Ovary (tissue), 7 donors: ENCODE measurements at regions not wholly inside any gene's neighbourhood (a gene's known extent, or its start where the extent isn't known, plus 50 kb on each side); places are given as distances from the start of the nearest gene placed in this dataset.

Experiments used
- DNase-seq, 5 donors: peaks; one replicate each; pipeline ENCODE4 v3.0.0-alpha.2; 2019 to 2020
- H3K27ac ChIP-seq, 2 donors: fragments of 200-600 bp; one replicate each; pipeline versions ENCODE4 v1.5.1 to v1.8.0; 2019 to 2022
- H3K27me3 ChIP-seq: fragments of 200-600 bp; one replicate; pipeline ENCODE4 v1.8.0; 2022
- H3K36me3 ChIP-seq: fragments of 200-600 bp; sonication (generic); one replicate; pipeline ENCODE4 v1.5.1; 2019
- H3K4me1 ChIP-seq: one replicate; pipeline ENCODE4 v1.8.1; 2013; ENCODE audit warnings: mild to moderate bottlenecking, moderate library complexity; ENCODE audit not compliant: insufficient read depth
- H3K4me3 ChIP-seq: fragments of 200-600 bp; sonication (generic); one replicate; pipeline ENCODE4 v1.5.1; 2017
- H3K9me3 ChIP-seq, 2 donors: fragments of 200-600 bp in 1 of 2; sonication (generic) in 1 of 2; one replicate each; pipeline versions ENCODE4 v1.5.1 to v1.8.1; 2013 to 2019; ENCODE audit warnings: mild to moderate bottlenecking in 1 of 2, moderate library complexity in 1 of 2
- CTCF ChIP-seq, 3 donors: fragments of 450-650 bp in 2 of 3; fragments of 200-600 bp in 1 of 3; IDR thresholded peaks; one replicate each; pipeline versions ENCODE4 v1.5.1 to v1.8.0; 2016 to 2022; ENCODE audit warnings: antibody characterized with exemption in 3 of 3, mild to moderate bottlenecking in 1 of 3
- EP300 ChIP-seq: sonication (generic); formaldehyde crosslinking; IDR thresholded peaks from one replicate; pipeline ENCODE4 v1.6.1; 2017; ENCODE audit warnings: antibody characterized with exemption
- POLR2A ChIP-seq: fragments of 450-650 bp; IDR thresholded peaks from one replicate; pipeline ENCODE4 v1.6.1; 2017; ENCODE audit warnings: antibody characterized with exemption, mild to moderate bottlenecking, moderate library complexity
- whole genome bisulfite sequencing, 3 donors: extraction: QIAGEN DNeasy Blood & Tissue Kit in 1 of 3; methylation state at CpG; one replicate each; pipeline versions ENCODE4 v1.1.5 to v1.1.7; 2013 to 2017; 5-methylcytosine and 5-hydroxymethylcytosine counted together
- intact Hi-C, 4 donors: fragments of 100-400 bp; cut with DNase I; formaldehyde crosslinking; loops; one replicate each; pipeline versions ENCODE4 v1.11.0 to v1.15.1; 2022 to 2023
- donor health status: DM: no; HTN: no; CAD: no; lungs with moderate emphysema.
- donor health status: DM: no; HTN: no; CAD: no.
- donor health status: Bipolar disorder and iron deficiency.
- donor health status: DM: no; HTN: no; CAD: no.
- donor health status: DM: yes; HTN: yes; CAD: no.

- Histone ChIP-seq H3K4me3 (no peak overlapping the region), H3K27ac (no peak overlapping the region), H3K36me3 (no peaks in the 10 kb centered on the region), H3K27me3 (no peaks in the 10 kb centered on the region), H3K4me1 (no peaks in the 10 kb centered on the region), H3K9me3 (no peaks in the 10 kb centered on the region)
- TF ChIP-seq CTCF (IDR thresholded peaks at IDR 0.05) = no peak
- TF ChIP-seq EP300 = no peak
- TF ChIP-seq POLR2A = no peak
- 59 to 78% (median 74%) methylated on average over 1 of the region's 1 CpG for WGBS, 3 donors
- DNase-seq = no peak
- intact Hi-C loops = loop anchor here in 1 of 4 donors (10.0 kb wide), 1 partner anchor 402 kb away; no protein-coding TSS in a partner anchor
Observed at GRCh38 chr2:56127010-56127409, 56.8 kb upstream of the CCDC85A start.

GRCh38 chr2:56127463-56128152, 56.2 kb upstream of the CCDC85A start:
- 57 to 64% (median 58%) methylated on average over 6 of the region's 6 CpGs for WGBS, 3 donors
- no peak for DNase-seq
- intact Hi-C loops = loop anchor here in 1 of 4 donors (10.0 kb wide), 1 partner anchor 403 kb away; no protein-coding TSS in a partner anchor

GRCh38 chr2:56128235-56128634, 55.6 kb upstream of the CCDC85A start:
- intact Hi-C loops = loop anchor here in 1 of 4 donors (10.0 kb wide), 1 partner anchor 403 kb away; no protein-coding TSS in a partner anchor
- DNase-seq = no peak
- TF ChIP-seq CTCF (IDR thresholded peaks at IDR 0.05) (no peak), EP300 (no peak), POLR2A (no peak)
- no peaks in the 10 kb centered on the region for H3K36me3 ChIP-seq
- WGBS, 3 donors = 78 to 79% (median 79%) methylated on average over 3 of the region's 3 CpGs
- H3K4me1 ChIP-seq = no peaks in the 10 kb centered on the region
- H3K4me3 ChIP-seq = no peak overlapping the region
- no peaks in the 10 kb centered on the region for H3K27me3 ChIP-seq
- H3K9me3 ChIP-seq = no peaks in the 10 kb centered on the region
- no peak overlapping the region for H3K27ac ChIP-seq

More at GRCh38 chr2:56127463-56128152, 56.2 kb upstream of the CCDC85A start:
- H3K27me3 ChIP-seq = no peaks in the 10 kb centered on the region
- H3K36me3 ChIP-seq = no peaks in the 10 kb centered on the region
- no peaks in the 10 kb centered on the region for H3K4me1 ChIP-seq
- TF ChIP-seq CTCF (IDR thresholded peaks at IDR 0.05) (no peak), POLR2A (no peak), EP300 (no peak)
- no peak overlapping the region for H3K27ac ChIP-seq
- no peaks in the 10 kb centered on the region for H3K9me3 ChIP-seq
- H3K4me3 ChIP-seq = no peak overlapping the region

GRCh38 chr2:56130463-56131070, 53.2 kb upstream of the CCDC85A start:
- Histone ChIP-seq H3K27ac (no peak overlapping the region), H3K4me3 (no peak overlapping the region), H3K27me3 (no peaks in the 10 kb centered on the region), H3K9me3 (no peaks in the 10 kb centered on the region), H3K36me3 (no peaks in the 10 kb centered on the region), H3K4me1 (no peaks in the 10 kb centered on the region)
- TF ChIP-seq POLR2A = no peak
- no peak for TF ChIP-seq CTCF (IDR thresholded peaks at IDR 0.05)
- TF ChIP-seq EP300 = no peak
- no peak for DNase-seq
- WGBS, 3 donors = 52 to 66% (median 60%) methylated on average over 5 of the region's 5 CpGs
- intact Hi-C loops = loop anchor here in 2 of 4 donors (5.0 to 10.0 kb wide), 2 partner anchors 413 to 416 kb away; no protein-coding TSS in a partner anchor
